Stimulated activated effector memory CD8-positive, alpha-beta T cell treated with anti-CD3 and anti-CD28 coated beads, Interleukin-12 subunit alpha, Interleukin-12 subunit beta, amount 100 ng/mL, for 72 hours (primary cell): ENCODE measurements at regions not wholly inside any gene's neighbourhood (a gene's known extent, or its start where the extent isn't known, plus 50 kb on each side); places are given as distances from the start of the nearest gene placed in this dataset.

Experiments used
- ATAC-seq: fragments of 150-1000 bp; cut with Tn5 transposase; 2 replicates; pipeline ENCODE4 v1.10.0; 2021
- DNase-seq, 2 donors: peaks; one replicate each; pipeline ENCODE4 v3.0.0; 2021 to 2022; ENCODE audit warnings: low spot score in 2 of 2
- H3K27ac Mint-ChIP-seq: one replicate; pipeline ENCODE4 v1.8.0; 2022; ENCODE audit warnings: mild to moderate bottlenecking, mixed read lengths
- H3K36me3 Mint-ChIP-seq: one replicate; pipeline ENCODE4 v1.8.0; 2022; ENCODE audit warnings: mild to moderate bottlenecking, mixed read lengths
- H3K4me1 Mint-ChIP-seq: one replicate; pipeline ENCODE4 v1.8.0; 2022; ENCODE audit warnings: mixed read lengths
- H3K4me3 Mint-ChIP-seq: one replicate; pipeline ENCODE4 v1.8.0; 2022; ENCODE audit warnings: mild to moderate bottlenecking, mixed read lengths
- H3K9me3 Mint-ChIP-seq: one replicate; pipeline ENCODE4 v1.8.0; 2022; ENCODE audit warnings: mixed read lengths

DNA sequence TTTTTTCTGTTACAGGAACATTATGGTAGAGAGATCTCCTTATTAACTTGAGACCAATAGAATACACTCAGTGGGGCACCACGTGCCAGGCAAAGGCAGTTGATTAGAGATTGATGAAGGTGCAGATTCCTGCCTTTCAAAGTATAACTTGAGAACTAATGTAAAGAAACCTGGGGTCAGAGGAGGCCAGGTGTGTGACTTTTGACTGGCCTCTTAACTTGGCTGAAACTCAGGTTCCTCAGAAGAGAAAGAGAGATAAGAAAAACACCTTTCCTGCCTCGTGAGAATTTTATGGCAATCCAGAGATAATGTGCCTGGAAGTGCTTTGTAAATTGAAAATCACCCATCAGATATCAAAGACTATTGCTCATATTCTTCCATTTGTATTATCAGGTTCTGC is 110.7 kb upstream of the GZMB start:
- ATAC-seq (no peak), DNase-seq (no peak)
- H3K27ac Mint-ChIP-seq: no peak overlapping the region
- no peaks in the 10 kb centered on the region for H3K4me1 Mint-ChIP-seq
- no peaks in the 10 kb centered on the region for H3K36me3 Mint-ChIP-seq
- H3K4me3 Mint-ChIP-seq: no peak overlapping the region
- H3K9me3 Mint-ChIP-seq: peaks cover 3% of the 10 kb centered on the region

DNA sequence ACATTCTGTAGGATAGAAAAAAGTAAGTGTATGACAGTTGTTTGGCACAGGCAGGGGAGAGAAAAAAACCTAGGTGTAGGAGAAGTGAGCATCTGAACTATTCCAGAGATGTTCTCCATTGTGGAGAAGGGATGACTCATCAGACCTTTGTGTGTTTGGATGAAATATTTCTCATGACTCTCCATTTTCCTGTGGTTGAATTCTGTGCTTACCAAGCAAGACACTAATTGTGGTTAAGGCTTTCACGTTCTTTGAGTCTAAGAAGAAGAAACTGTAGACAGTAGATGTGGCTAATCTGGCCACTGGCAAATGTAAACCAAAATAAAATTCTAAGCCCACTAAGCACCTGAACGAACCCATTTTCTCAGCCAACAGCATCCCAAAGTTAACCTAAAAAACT is 107.9 kb upstream of the GZMB start:
- DNase-seq: no peak
- Mint-ChIP-seq H3K4me1 (no peaks in the 10 kb centered on the region), H3K9me3 (no peaks in the 10 kb centered on the region), H3K36me3 (no peaks in the 10 kb centered on the region), H3K27ac (no peak overlapping the region), H3K4me3 (no peak overlapping the region)
- ATAC-seq: no peak

DNA sequence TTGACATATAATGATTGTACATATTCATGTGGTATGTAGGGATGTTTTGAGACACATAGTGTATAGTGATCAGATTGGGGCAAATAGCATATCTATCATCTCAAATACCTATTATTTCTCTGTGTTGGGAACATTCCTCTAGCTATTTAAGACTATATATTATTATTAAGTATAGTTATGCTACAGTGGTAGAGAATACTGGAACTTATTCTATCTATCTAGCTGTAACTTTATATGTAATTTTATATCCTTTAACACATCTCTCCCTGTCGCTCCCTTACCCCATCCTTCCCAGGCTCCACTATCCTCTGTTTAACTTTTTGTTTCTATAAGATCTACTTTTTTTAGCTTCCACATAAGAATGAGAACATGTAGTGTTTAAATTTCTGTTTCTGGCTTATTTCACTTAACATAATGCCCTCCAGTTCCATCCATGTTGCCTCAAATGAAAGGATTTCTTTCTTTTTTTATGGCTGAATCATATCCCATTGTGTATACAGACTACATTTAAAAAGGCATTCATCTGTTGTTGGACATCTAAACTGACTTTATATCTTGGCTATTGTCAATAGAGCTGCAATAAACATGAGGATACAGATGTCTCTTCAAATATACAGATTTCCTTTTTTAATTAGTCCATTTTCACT is 102.1 kb upstream of the GZMB start:
- Mint-ChIP-seq H3K4me1 (no peaks in the 10 kb centered on the region), H3K4me3 (no peak overlapping the region), H3K36me3 (no peaks in the 10 kb centered on the region), H3K27ac (no peak overlapping the region), H3K9me3 (no peaks in the 10 kb centered on the region)
- ATAC-seq: no peak
- no peak for DNase-seq

DNA sequence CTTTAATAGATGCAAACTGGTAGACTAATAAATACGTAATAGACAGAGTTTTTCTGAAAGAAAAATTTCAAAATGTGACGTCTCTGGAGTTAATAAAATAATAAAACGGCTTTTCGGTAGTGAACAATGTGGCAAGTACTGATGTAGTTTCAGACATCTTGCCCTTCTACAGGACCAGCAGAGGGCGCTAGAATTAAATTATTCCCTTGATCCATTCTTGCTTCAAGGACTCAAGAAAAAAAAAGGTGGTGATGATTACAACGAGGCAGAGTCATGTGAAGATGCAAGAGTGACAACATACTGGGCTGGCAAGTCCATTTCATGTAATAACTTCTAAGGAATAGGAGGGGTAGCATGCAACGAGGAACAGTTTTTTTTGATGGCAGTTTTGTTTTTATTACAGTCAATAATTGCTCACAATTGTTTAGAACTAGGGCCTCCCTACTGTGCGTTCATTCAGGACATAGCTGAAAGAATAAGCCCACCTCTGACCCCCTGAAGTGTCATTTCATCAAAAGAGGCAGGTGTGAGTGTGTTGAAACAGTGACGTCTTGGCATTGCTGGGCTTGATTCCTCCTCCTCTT is 101.0 kb upstream of the GZMB start:
- no peak overlapping the region for H3K4me3 Mint-ChIP-seq
- DNase-seq: peak; percentile 15 to 56
- no peak overlapping the region for H3K27ac Mint-ChIP-seq
- H3K36me3 Mint-ChIP-seq: no peaks in the 10 kb centered on the region
- peak; percentile 60 for ATAC-seq
- no peaks in the 10 kb centered on the region for H3K4me1 Mint-ChIP-seq
- H3K9me3 Mint-ChIP-seq: no peaks in the 10 kb centered on the region

DNA sequence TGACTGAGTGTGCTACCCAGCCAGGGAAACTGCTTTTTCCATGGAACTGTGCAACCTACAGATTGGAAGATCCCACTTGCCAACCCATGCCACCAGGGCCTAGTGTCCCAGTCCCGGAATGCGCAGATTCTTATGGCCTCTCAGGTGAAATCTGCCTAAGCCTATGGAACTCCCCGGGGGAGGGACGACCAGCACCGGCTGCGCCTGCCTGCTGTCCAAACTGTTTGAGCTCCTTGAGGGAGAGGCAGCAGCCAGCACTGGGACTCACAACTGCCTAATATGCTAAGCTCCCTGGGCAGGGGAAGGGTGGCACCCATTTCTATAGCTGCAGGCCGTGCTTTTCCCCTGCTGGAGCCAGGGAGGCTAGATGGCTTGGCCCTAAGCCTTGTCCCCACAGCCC is 92.5 kb upstream of the GZMB start:
- H3K36me3 Mint-ChIP-seq: no peaks in the 10 kb centered on the region
- no peaks in the 10 kb centered on the region for H3K4me1 Mint-ChIP-seq
- H3K4me3 Mint-ChIP-seq: no peak overlapping the region
- H3K9me3 Mint-ChIP-seq: peaks cover 8% of the 10 kb centered on the region
- H3K27ac Mint-ChIP-seq: no peak overlapping the region
- DNase-seq (no peak), ATAC-seq (no peak)

DNA sequence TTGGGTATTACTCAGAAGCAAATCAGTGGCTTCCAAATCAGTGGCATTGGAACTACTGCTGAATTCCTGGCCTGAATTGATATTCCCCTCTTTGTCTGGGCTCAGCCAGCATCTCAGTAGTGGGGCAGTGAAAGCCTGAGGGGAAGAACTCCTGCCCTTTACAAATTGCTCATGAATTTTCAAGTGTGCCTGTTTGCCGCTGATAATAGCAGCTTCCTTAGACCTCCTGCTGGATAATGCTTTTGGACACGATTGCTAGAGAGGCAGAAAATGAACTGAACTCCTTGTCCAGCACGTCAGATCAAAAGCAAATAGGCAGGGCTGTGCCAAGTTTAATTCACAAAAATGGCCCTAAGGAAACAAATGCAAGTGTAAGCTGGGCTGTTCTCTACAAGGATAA is 91.3 kb upstream of the GZMB start:
- ATAC-seq (no peak), DNase-seq (no peak)
- Mint-ChIP-seq H3K36me3 (no peaks in the 10 kb centered on the region), H3K4me3 (no peak overlapping the region), H3K27ac (no peak overlapping the region), H3K9me3 (peaks cover 8% of the 10 kb centered on the region), H3K4me1 (no peaks in the 10 kb centered on the region)

DNA sequence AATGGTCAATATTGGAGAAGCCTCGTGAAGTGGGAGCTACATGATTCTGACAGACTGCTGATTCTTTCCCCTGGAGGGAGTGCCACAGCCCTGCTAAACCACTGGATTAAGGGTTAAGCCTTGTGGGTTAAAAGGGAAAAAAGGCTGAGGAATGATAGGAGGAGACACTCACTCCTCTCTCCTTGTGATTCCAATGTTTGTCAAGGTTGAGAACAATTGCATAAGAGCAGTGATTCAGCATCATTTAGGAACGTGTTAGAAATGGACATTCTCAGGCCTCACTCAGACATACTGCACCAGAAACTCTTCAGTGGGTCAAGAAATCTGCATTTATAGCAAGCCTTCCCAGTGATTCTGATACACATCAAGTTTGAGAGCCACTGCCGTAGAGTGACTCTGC is 87.8 kb upstream of the GZMB start:
- H3K27ac Mint-ChIP-seq: no peak overlapping the region
- H3K9me3 Mint-ChIP-seq: no peaks in the 10 kb centered on the region
- DNase-seq: no peak
- ATAC-seq: no peak
- H3K4me1 Mint-ChIP-seq: no peaks in the 10 kb centered on the region
- H3K4me3 Mint-ChIP-seq: no peak overlapping the region
- no peaks in the 10 kb centered on the region for H3K36me3 Mint-ChIP-seq

DNA sequence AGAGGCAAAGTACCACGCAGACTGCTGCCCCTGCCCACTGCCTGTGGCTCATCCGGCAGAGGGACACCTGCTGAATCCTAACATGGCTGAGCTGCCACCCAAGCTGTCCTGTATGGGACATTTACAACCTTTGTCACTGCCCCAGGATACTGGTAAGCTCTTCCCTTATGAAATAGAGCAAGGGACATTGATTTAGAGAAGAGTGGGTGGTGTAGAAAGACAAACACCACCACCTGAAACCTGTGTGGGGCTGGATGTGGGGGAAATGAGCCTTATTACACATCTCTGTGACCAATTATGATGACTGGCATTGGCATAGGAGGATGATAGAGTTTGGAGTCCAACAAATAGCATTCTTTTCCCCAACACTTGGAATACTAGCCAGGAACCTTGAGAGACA is 81.2 kb upstream of the GZMB start:
- DNase-seq (no peak), ATAC-seq (peak; percentile 79)
- H3K36me3 Mint-ChIP-seq: no peaks in the 10 kb centered on the region
- H3K9me3 Mint-ChIP-seq: no peaks in the 10 kb centered on the region
- H3K4me1 Mint-ChIP-seq: peaks cover 15% of the 10 kb centered on the region
- H3K27ac Mint-ChIP-seq: peak overlapping the region; percentile 56
- H3K4me3 Mint-ChIP-seq: no peak overlapping the region

DNA sequence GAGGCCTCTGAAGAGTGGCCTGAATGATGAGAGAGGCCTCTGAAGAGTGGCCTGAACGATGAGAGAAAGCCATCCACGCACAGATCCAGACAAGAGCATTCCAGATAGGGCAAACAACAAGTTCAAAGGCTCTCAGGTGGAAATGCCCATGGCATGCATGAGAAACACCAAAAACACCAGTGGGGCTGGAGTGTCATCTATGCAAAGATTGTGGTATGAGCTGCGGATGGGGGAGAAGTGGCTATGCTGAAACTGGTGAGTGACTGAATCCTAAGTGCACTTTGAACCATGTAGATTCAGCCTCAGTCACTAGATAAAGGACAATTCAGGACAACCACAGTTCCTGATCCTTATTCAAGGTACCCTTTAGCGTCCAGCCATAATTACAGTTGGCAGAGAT is 79.4 kb upstream of the GZMB start:
- no peaks in the 10 kb centered on the region for H3K36me3 Mint-ChIP-seq
- no peaks in the 10 kb centered on the region for H3K9me3 Mint-ChIP-seq
- H3K27ac Mint-ChIP-seq: peak overlapping the region; percentile 15
- DNase-seq: no peak
- H3K4me1 Mint-ChIP-seq: peaks cover 15% of the 10 kb centered on the region
- H3K4me3 Mint-ChIP-seq: no peak overlapping the region
- ATAC-seq: no peak

DNA sequence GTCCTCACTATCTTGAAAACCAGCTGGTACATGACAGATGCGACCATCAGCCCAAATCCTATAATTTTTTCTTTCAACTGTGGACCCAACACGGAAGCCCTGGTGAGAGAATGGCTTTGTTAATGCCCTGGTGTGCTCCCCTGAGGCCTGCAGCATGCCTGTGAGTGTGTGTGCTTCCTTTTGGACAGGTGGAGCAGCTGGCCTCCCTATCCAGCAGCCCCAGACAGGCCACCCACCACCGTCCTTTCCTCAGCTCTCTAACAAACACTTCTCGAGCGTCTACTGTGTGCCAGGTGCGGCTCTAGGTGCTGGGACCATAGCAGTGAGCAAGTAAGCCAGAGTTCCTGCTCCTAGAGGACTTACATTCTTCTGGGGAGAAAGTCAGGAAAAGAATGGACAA is 78.9 kb upstream of the GZMB start:
- no peaks in the 10 kb centered on the region for H3K9me3 Mint-ChIP-seq
- peaks cover 15% of the 10 kb centered on the region for H3K4me1 Mint-ChIP-seq
- H3K36me3 Mint-ChIP-seq: no peaks in the 10 kb centered on the region
- H3K27ac Mint-ChIP-seq: peak overlapping the region; percentile 15
- no peak for DNase-seq
- H3K4me3 Mint-ChIP-seq: no peak overlapping the region
- ATAC-seq: no peak

DNA sequence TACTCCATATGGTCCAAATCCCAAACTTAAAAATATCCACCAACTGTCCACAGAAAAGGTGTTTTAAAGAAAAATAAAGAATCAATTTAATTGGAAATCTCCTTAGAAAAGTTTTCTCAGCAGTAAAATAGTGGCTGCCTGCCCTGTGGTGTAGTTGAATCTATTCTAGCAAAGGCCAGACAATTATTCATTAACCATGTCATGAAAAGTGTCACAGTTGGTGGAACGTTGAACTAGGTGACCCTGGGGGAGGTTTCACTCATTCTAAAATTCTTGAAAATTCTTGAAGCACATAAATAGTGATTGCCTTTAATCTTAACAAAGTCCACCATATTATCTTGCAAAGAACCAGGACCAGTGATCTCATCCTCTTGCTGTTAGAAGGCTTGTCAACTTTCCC is 78.4 kb upstream of the GZMB start:
- H3K4me3 Mint-ChIP-seq: no peak overlapping the region
- ATAC-seq: no peak
- peaks cover 15% of the 10 kb centered on the region for H3K4me1 Mint-ChIP-seq

DNA sequence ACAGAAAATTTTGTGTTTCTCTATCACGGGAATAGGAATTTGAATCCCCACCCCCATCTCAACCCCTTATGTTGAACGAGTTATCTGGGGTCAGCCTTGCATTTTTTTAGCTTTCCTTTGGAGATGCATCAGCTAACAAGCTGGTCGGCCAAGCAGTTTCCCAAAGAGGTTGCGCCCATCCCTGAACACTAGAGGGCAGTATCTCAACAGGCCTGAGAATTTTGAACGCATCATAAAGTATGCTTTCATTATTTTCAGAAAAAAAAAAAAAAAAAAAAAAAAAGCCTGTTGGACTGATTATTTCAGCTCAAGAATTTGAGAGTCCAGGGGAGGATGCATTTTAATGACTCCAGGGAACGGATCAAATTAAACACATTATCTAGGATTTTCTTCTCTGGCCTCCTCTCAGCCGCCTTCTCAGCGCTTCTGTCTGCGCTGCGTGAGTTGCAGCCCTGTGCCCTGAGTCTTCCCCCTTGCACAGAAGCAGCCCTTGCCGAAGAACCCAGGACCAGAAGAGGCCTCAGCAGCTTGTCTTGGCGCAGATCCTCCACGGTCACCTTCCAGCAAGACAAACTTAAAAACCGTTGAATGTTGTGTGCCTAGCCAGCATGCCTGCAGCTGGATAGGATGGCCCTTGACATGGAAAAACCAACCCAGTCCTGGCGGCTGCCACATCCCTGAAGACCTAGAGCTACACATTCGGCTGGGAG is 76.6 kb upstream of the GZMB start:
- peak; percentile 51 for ATAC-seq
- H3K27ac Mint-ChIP-seq: no peak overlapping the region
- H3K36me3 Mint-ChIP-seq: no peaks in the 10 kb centered on the region
- peaks cover 14% of the 10 kb centered on the region for H3K4me1 Mint-ChIP-seq
- no peak overlapping the region for H3K4me3 Mint-ChIP-seq
- DNase-seq: peak; percentile 40 to 74
- H3K9me3 Mint-ChIP-seq: no peaks in the 10 kb centered on the region

More for the DNA sequence above, 78.4 kb upstream of the GZMB start:
- H3K9me3 Mint-ChIP-seq: no peaks in the 10 kb centered on the region
- DNase-seq: no peak
- H3K36me3 Mint-ChIP-seq: no peaks in the 10 kb centered on the region
- H3K27ac Mint-ChIP-seq: no peak overlapping the region

DNA sequence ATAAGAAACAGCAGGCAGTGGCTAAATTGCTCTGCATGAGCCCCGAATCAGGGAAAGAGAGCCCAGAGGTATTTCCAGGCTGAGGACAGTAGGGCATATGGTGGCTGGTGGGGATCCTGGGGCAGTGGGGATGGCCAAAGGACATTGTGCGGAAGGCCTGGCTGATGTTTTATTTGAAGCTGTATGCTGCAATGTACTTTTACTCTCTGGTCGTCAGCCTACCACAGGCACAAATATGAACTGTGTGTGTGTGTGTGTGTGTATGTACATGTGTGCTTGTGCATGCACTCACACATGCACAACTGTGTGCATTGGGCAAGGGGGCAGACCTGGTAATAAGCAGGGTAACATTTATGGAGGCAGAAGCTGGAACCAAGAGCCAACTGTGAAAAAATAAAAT is 74.7 kb upstream of the GZMB start:
- ATAC-seq: no peak
- Mint-ChIP-seq H3K27ac (peak overlapping the region; percentile 30), H3K9me3 (no peaks in the 10 kb centered on the region)

DNA sequence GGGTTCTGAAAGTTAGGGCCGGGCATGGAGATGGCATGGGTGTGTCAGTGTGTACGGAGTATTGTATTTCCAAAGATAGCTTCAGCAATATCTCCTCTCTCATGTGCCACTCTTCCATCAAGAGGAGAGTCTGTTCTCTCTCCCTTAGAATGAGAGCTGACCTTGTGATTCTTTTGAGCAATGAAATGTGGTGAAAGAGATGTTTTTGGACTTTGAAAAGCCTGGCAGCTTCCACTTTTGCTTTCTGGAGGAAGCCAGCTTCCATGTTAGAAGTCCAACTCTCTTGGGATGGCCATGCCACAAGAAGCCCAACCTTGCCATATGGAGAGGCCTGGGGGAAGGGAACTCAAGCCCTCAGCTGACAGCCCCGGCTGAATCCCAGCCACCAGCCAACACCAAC is 72.4 kb upstream of the GZMB start:
- no peak overlapping the region for H3K4me3 Mint-ChIP-seq
- no peak for ATAC-seq
- DNase-seq: no peak
- H3K27ac Mint-ChIP-seq: no peak overlapping the region
- H3K4me1 Mint-ChIP-seq: peaks cover 5% of the 10 kb centered on the region
- H3K9me3 Mint-ChIP-seq: no peaks in the 10 kb centered on the region
- H3K36me3 Mint-ChIP-seq: no peaks in the 10 kb centered on the region

More for the DNA sequence above, 74.7 kb upstream of the GZMB start:
- no peak overlapping the region for H3K4me3 Mint-ChIP-seq
- H3K4me1 Mint-ChIP-seq: peaks cover 5% of the 10 kb centered on the region
- H3K36me3 Mint-ChIP-seq: no peaks in the 10 kb centered on the region
- no peak for DNase-seq

DNA sequence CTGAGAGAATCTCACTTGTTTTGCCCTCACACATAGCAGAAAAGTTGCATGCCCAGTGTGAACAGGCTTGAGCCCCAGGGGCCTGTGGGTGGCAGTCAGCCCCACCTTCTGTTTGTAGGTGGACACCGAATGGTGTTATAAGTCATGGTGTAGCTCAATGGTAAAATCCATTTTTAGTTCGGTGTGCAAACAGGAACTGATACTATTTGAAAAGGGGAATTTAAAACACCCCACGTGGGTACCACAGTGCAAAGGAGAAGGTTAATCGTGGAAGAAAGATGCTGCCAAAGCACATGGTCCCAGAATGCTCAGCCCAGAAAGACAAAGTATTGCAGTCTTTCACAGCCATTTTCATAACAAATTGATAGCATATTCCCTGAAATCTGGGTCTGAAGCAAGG is 71.8 kb upstream of the GZMB start:
- Mint-ChIP-seq H3K27ac (no peak overlapping the region), H3K36me3 (no peaks in the 10 kb centered on the region), H3K9me3 (no peaks in the 10 kb centered on the region), H3K4me1 (peaks cover 5% of the 10 kb centered on the region), H3K4me3 (no peak overlapping the region)
- ATAC-seq (no peak), DNase-seq (no peak)

DNA sequence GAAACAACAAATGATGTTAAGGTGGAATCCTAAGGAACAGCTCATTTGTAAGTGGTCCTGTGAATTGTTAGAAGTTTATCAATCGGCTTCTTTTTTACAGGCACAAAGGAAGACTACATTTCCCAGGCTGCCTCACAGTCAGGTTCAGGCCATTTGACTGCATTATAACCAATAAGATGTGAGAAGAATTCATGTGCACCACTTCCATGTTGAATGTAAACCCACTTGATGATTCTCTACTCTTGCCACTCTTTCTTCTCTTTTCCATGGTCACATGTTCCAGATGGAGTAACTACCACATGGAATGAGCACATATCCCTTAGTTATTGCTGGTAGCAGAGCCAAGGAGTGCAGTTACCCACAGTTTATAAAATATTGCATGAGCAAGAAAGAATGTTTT is 67.1 kb upstream of the GZMB start:
- H3K36me3 Mint-ChIP-seq: no peaks in the 10 kb centered on the region

More for the DNA sequence above, 67.1 kb upstream of the GZMB start:
- no peaks in the 10 kb centered on the region for H3K9me3 Mint-ChIP-seq
- ATAC-seq (no peak), DNase-seq (no peak)
- no peak overlapping the region for H3K4me3 Mint-ChIP-seq
- H3K4me1 Mint-ChIP-seq: peaks cover 22% of the 10 kb centered on the region
- no peak overlapping the region for H3K27ac Mint-ChIP-seq
